OCI-LY3 (cell line): ENCODE measurements at regions not wholly inside any gene's neighbourhood (a gene's known extent, or its start where the extent isn't known, plus 50 kb on each side); places are given as distances from the start of the nearest gene placed in this dataset.

ENCODE experiments used
- H2AFZ ChIP-seq: fragments of 200-600, 300-600 bp; shearing (Covaris generic); 2 replicates; pipeline ENCODE4 v1.6.0; 2014; ENCODE audit warnings: antibody characterized with exemption, low read depth, low read length
- H3K27ac ChIP-seq: fragments of 200-600, 300-600 bp; sonication (generic); 2 replicates; pipeline ENCODE4 v1.5.1; 2014; ENCODE audit warnings: mild to moderate bottlenecking, low read length, moderate library complexity, mixed read lengths
- H3K27me3 ChIP-seq: fragments of 200-600, 300-600 bp; sonication (generic); 2 replicates; pipeline ENCODE4 v1.6.1; 2014; ENCODE audit warnings: low read depth, low read length, mixed read lengths
- H3K36me3 ChIP-seq: fragments of 200-600, 300-600 bp; sonication (generic); replicated peaks from 2 replicates; pipeline ENCODE3; 2014; ENCODE audit warnings: low read depth, low read length, mixed read lengths
- H3K4me1 ChIP-seq: fragments of 300-600, 200-600 bp; sonication (generic); 2 replicates; pipeline ENCODE4 v1.6.1; 2014; ENCODE audit warnings: low read length, mixed read lengths
- H3K4me2 ChIP-seq: fragments of 200-600, 300-600 bp; sonication (generic); 2 replicates; pipeline ENCODE4 v1.6.1; 2014; ENCODE audit warnings: low read length, mixed read lengths
- H3K4me3 ChIP-seq: fragments of 300-600, 200-600 bp; sonication (generic); 2 replicates; pipeline ENCODE4 v1.5.1; 2014; ENCODE audit warnings: antibody characterized with exemption, mild to moderate bottlenecking, low read length, moderate library complexity
- H3K79me2 ChIP-seq: fragments of 300-600, 200-600 bp; shearing (Covaris generic); 2 replicates; pipeline ENCODE4 v1.6.1; 2014; ENCODE audit warnings: mild to moderate bottlenecking, low read length, mixed read lengths
- H3K9ac ChIP-seq: fragments of 300-600, 200-600 bp; shearing (Covaris generic); 2 replicates; pipeline ENCODE4 v1.6.0; 2014; ENCODE audit warnings: mild to moderate bottlenecking, low read length, moderate library complexity
- H3K9me3 ChIP-seq: fragments of 200-600, 300-600 bp; shearing (Covaris generic); 2 replicates; pipeline ENCODE4 v1.6.1; 2014; ENCODE audit warnings: low read length, mixed read lengths; ENCODE audit not compliant: insufficient read depth
- H4K20me1 ChIP-seq: fragments of 200-600, 300-600 bp; sonication (generic); 2 replicates; pipeline ENCODE4 v1.6.1; 2016; ENCODE audit warnings: low read length, mixed read lengths; ENCODE audit not compliant: insufficient read depth
- EZH2phosphoT487 ChIP-seq: fragments of 200-600 bp; shearing (Covaris generic); IDR thresholded peaks from 2 replicates; pipeline ENCODE4 v1.6.1; 2018; ENCODE audit warnings: antibody characterized with exemption, mixed run types, low read depth
- TF ChIP-seq, protein P1 (sequence below): fragments of 200-600, 300-600 bp; sonication (generic); IDR thresholded peaks from 2 replicates; pipeline ENCODE4 v1.5.1; 2014; ENCODE audit warnings: antibody characterized with exemption, low read length, low read depth

DNA sequence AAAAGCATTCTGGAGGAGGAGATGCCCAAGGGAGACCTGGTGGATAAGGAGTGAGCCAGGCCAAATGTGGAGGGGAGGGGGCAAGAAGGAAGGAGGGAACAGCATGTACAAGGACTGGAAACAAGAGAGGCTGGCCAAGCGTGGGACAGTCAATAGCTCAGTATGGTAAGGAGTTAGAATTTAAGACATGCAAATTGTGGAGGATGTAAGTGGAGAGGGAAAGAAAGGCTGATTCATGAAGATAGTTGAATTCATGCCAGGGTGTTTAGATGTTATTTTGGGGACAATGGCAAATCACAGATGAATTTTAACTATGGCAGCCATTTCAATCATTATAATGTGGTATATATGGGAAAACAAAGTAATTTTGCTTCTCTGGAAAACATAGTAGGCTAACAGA is 462.3 kb downstream of the MEIS1 start:
- Histone ChIP-seq H3K4me2 (no peak overlapping the region), H3K27me3 (no peaks in the 10 kb centered on the region), H2AFZ (no peak overlapping the region), H3K79me2 (no peaks in the 10 kb centered on the region), H3K4me1 (no peaks in the 10 kb centered on the region), H3K9me3 (no peaks in the 10 kb centered on the region), H3K36me3 (no peaks in the 10 kb centered on the region), H3K4me3 (no peak overlapping the region), H3K27ac (no peak overlapping the region), H3K9ac (no peak overlapping the region), H4K20me1 (no peaks in the 10 kb centered on the region)
- TF ChIP-seq, protein P1, sequence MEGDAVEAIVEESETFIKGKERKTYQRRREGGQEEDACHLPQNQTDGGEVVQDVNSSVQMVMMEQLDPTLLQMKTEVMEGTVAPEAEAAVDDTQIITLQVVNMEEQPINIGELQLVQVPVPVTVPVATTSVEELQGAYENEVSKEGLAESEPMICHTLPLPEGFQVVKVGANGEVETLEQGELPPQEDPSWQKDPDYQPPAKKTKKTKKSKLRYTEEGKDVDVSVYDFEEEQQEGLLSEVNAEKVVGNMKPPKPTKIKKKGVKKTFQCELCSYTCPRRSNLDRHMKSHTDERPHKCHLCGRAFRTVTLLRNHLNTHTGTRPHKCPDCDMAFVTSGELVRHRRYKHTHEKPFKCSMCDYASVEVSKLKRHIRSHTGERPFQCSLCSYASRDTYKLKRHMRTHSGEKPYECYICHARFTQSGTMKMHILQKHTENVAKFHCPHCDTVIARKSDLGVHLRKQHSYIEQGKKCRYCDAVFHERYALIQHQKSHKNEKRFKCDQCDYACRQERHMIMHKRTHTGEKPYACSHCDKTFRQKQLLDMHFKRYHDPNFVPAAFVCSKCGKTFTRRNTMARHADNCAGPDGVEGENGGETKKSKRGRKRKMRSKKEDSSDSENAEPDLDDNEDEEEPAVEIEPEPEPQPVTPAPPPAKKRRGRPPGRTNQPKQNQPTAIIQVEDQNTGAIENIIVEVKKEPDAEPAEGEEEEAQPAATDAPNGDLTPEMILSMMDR, result no peak
- no peak for TF ChIP-seq EZH2phosphoT487

DNA sequence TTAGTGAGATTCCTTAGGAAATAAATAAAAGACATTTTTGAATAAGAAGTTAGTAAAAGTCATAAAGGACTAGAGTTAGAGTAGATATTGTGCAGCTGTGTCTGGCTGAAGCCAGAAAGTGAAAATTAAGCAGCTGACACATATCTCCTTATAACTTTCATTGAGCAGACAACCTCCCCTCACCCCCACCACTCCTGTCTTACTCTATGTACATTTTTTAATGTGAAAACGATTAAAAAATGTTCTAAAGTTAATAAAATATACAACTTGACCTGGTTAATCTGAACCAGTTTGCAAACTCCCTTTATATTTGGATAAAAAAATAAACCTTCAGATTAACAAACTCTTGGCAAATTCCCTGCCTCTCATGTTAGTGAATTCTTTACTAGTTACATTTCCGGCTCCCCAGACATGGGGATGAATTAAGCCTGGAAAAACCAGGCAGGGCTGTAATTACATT is 462.8 kb downstream of the MEIS1 start:
- Histone ChIP-seq H3K9ac (no peak overlapping the region), H3K4me3 (no peak overlapping the region), H3K27ac (no peak overlapping the region), H3K36me3 (no peaks in the 10 kb centered on the region), H4K20me1 (no peaks in the 10 kb centered on the region), H2AFZ (no peak overlapping the region), H3K27me3 (no peaks in the 10 kb centered on the region), H3K79me2 (no peaks in the 10 kb centered on the region), H3K4me1 (no peaks in the 10 kb centered on the region), H3K4me2 (no peak overlapping the region), H3K9me3 (no peaks in the 10 kb centered on the region)
- TF ChIP-seq EZH2phosphoT487, result no peak
- TF ChIP-seq, protein P1, result no peak

DNA sequence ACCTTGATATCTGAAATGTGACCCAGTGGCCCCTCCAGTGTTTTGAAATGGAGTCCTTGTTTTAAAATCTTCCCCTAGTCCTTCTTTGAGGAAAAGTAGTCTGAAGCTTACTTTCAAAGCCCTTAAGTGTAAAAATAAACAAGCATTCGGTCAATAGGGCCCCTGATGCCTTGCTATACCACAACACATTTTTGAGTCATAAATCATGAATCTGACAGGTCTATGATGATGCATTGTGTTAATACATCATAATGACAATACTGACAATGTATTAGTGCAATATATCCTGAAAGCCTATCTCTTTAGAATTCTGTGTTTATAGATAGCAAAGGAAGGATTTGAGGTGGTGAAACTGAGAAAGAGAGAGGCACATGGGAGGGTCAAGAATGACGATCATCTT is 464.2 kb downstream of the MEIS1 start:
- no peaks in the 10 kb centered on the region for H3K9me3 ChIP-seq
- H3K36me3 ChIP-seq, result no peaks in the 10 kb centered on the region
- H3K27me3 ChIP-seq, result no peaks in the 10 kb centered on the region
- no peak overlapping the region for H2AFZ ChIP-seq
- H3K4me3 ChIP-seq, result no peak overlapping the region
- no peaks in the 10 kb centered on the region for H3K4me1 ChIP-seq
- TF ChIP-seq, protein P1, result no peak
- no peak for TF ChIP-seq EZH2phosphoT487
- no peak overlapping the region for H3K27ac ChIP-seq
- no peak overlapping the region for H3K9ac ChIP-seq
- H4K20me1 ChIP-seq, result no peaks in the 10 kb centered on the region
- no peak overlapping the region for H3K4me2 ChIP-seq
- H3K79me2 ChIP-seq, result no peaks in the 10 kb centered on the region

DNA sequence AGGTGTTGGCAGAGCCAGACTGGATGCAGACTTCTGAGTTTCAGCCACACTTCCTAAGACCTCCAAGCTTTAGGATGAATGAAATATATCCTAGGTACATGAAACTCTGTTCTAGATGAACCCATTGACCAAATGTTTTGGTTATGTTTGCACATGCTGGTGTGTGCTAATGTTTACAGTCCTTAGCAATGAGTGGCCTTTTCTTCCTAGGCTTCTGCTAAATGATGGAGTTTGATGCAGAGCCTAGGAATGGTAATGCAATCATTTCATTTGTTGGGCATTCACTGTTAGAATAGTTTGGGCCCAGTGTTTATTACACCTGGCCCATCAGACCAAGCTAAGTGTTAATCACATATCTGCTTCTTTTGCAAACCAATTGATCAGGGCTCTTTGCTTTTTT is 464.7 kb downstream of the MEIS1 start:
- no peaks in the 10 kb centered on the region for H3K9me3 ChIP-seq
- H3K4me1 ChIP-seq, result no peaks in the 10 kb centered on the region
- TF ChIP-seq, protein P1, result no peak
- TF ChIP-seq EZH2phosphoT487, result no peak
- no peak overlapping the region for H3K4me3 ChIP-seq
- no peak overlapping the region for H2AFZ ChIP-seq
- H3K36me3 ChIP-seq, result no peaks in the 10 kb centered on the region
- no peaks in the 10 kb centered on the region for H4K20me1 ChIP-seq
- no peak overlapping the region for H3K27ac ChIP-seq
- H3K9ac ChIP-seq, result no peak overlapping the region
- H3K27me3 ChIP-seq, result no peaks in the 10 kb centered on the region
- H3K4me2 ChIP-seq, result no peak overlapping the region
- no peaks in the 10 kb centered on the region for H3K79me2 ChIP-seq
